Panc1 (cell line): ENCODE measurements at regions not wholly inside any gene's neighbourhood (a gene's known extent, or its start where the extent isn't known, plus 50 kb on each side); places are given as distances from the start of the nearest gene placed in this dataset.

Experiments
- CTCF ChIP-seq: fragments of 450-650 bp; IDR thresholded peaks from 2 replicates; pipeline ENCODE4 v1.5.1; 2017; ENCODE audit warnings: mild to moderate bottlenecking
- TF ChIP-seq, protein P1 (sequence below), 2 experiments: IDR thresholded peaks; 2 replicates each; pipeline ENCODE4 v1.6.1; 2011 to 2012; ENCODE audit warnings: low read depth in 2 of 2, control low read depth in 1 of 2, low read length in 1 of 2, mild to moderate bottlenecking in 1 of 2, moderate library complexity in 1 of 2; ENCODE audit not compliant: insufficient read depth in 1 of 2

DNA sequence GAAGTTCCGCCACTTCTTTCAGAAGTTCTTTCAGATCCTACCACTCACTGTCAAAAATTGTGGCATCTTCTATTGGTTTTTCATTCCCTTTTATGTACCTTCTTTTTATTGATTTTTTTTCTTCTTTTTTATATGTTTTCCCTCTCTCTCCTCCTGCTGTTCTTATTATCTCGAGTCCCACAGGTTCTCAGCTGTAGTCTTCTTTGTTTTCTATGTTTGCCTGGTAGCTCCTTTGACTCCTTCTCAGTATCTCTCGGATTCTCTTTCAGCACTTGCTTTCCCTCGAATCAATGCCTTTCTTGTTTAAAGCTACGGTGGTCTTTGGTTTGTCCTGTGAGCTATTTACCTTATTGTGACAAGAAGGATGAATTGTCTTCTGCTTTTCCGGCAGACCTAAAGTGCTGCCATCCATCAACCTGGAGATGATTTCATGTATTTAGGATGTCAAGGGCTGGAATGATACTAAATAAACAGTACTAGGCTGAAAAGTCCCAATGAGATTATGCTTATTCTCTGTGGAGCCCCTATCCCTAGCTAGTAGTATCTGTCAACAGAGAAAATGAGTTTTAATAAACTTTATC is 541.7 kb downstream of the NOVA1 start:
- no peak for TF ChIP-seq CTCF
- TF ChIP-seq, protein P1, sequence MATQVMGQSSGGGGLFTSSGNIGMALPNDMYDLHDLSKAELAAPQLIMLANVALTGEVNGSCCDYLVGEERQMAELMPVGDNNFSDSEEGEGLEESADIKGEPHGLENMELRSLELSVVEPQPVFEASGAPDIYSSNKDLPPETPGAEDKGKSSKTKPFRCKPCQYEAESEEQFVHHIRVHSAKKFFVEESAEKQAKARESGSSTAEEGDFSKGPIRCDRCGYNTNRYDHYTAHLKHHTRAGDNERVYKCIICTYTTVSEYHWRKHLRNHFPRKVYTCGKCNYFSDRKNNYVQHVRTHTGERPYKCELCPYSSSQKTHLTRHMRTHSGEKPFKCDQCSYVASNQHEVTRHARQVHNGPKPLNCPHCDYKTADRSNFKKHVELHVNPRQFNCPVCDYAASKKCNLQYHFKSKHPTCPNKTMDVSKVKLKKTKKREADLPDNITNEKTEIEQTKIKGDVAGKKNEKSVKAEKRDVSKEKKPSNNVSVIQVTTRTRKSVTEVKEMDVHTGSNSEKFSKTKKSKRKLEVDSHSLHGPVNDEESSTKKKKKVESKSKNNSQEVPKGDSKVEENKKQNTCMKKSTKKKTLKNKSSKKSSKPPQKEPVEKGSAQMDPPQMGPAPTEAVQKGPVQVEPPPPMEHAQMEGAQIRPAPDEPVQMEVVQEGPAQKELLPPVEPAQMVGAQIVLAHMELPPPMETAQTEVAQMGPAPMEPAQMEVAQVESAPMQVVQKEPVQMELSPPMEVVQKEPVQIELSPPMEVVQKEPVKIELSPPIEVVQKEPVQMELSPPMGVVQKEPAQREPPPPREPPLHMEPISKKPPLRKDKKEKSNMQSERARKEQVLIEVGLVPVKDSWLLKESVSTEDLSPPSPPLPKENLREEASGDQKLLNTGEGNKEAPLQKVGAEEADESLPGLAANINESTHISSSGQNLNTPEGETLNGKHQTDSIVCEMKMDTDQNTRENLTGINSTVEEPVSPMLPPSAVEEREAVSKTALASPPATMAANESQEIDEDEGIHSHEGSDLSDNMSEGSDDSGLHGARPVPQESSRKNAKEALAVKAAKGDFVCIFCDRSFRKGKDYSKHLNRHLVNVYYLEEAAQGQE (IDR thresholded peaks at IDR 0.05; ENCODE audit: insufficient read depth in 1 of 2, low read depth in 2 of 2, low read length in 1 of 2), result no peak
